ENCODE measurements at regions not wholly inside any gene's neighbourhood (a gene's known extent, or its start where the extent isn't known, plus 50 kb on each side); places are given as distances from the start of the nearest gene placed in this dataset.
"Not testable (repeated sequence)": the region's sequence is repeated elsewhere in the genome, so short reads cannot be mapped to it uniquely, and the experiment has no call there.

GRCh38 chr16:8130197-8130596, 460.1 kb downstream of the TMEM114 start:
- 79% methylated on average over 4 of the region's 4 CpGs for WGBS (ENCODE audit: insufficient coverage)
- H3K27ac ChIP-seq (ENCODE audit: low read depth, low read length): no peak overlapping the region

GRCh38 chr16:8127070-8127469, 463.2 kb downstream of the TMEM114 start:
- Histone ChIP-seq H3K9me3 (ENCODE audit: control insufficient read depth, insufficient read depth, low read length) (no peaks in the 10 kb centered on the region), H3K4me1 (ENCODE audit: control insufficient read depth, insufficient read depth, low read length) (no peaks in the 10 kb centered on the region), H3K36me3 (ENCODE audit: control insufficient read depth, insufficient read depth, low read length) (no peaks in the 10 kb centered on the region), H3K27me3 (ENCODE audit: control insufficient read depth, insufficient read depth, low read length) (no peaks in the 10 kb centered on the region), H3K4me3 (ENCODE audit: low read depth, low read length) (no peak overlapping the region), H3K27ac (ENCODE audit: low read depth, low read length) (no peak overlapping the region)
- WGBS (ENCODE audit: insufficient coverage): 73% methylated on average over 9 of the region's 11 CpGs
- peak in 1 of 6 donors; percentile 75 for DNase-seq (ENCODE audit: low read depth in 4 of 6, low spot score in 6 of 6)

More at GRCh38 chr16:8130197-8130596, 460.1 kb downstream of the TMEM114 start:
- Histone ChIP-seq H3K9me3 (ENCODE audit: control insufficient read depth, insufficient read depth, low read length) (no peaks in the 10 kb centered on the region), H3K4me3 (ENCODE audit: low read depth, low read length) (no peak overlapping the region), H3K27me3 (ENCODE audit: control insufficient read depth, insufficient read depth, low read length) (no peaks in the 10 kb centered on the region), H3K4me1 (ENCODE audit: control insufficient read depth, insufficient read depth, low read length) (no peaks in the 10 kb centered on the region), H3K36me3 (ENCODE audit: control insufficient read depth, insufficient read depth, low read length) (no peaks in the 10 kb centered on the region)
- DNase-seq (ENCODE audit: low read depth in 4 of 6, low spot score in 6 of 6): no peak

GRCh38 chr16:8126313-8126712, 464.0 kb downstream of the TMEM114 start:
- Histone ChIP-seq H3K4me1 (ENCODE audit: control insufficient read depth, insufficient read depth, low read length) (no peaks in the 10 kb centered on the region), H3K4me3 (ENCODE audit: low read depth, low read length) (no peak overlapping the region), H3K27ac (ENCODE audit: low read depth, low read length) (no peak overlapping the region), H3K27me3 (ENCODE audit: control insufficient read depth, insufficient read depth, low read length) (no peaks in the 10 kb centered on the region), H3K36me3 (ENCODE audit: control insufficient read depth, insufficient read depth, low read length) (no peaks in the 10 kb centered on the region), H3K9me3 (ENCODE audit: control insufficient read depth, insufficient read depth, low read length) (no peaks in the 10 kb centered on the region)
- WGBS (ENCODE audit: insufficient coverage): 94% methylated on average over 3 of the region's 3 CpGs
- no peak for DNase-seq (ENCODE audit: low read depth in 4 of 6, low spot score in 6 of 6)

- WGBS (ENCODE audit: insufficient coverage): no CpG with 5 or more reads among the region's 4 CpGs
- Histone ChIP-seq H3K9me3 (ENCODE audit: control insufficient read depth, insufficient read depth, low read length) (no peaks in the 10 kb centered on the region), H3K36me3 (ENCODE audit: control insufficient read depth, insufficient read depth, low read length) (no peaks in the 10 kb centered on the region), H3K4me1 (ENCODE audit: control insufficient read depth, insufficient read depth, low read length) (no peaks in the 10 kb centered on the region), H3K4me3 (ENCODE audit: low read depth, low read length) (no peak overlapping the region), H3K27ac (ENCODE audit: low read depth, low read length) (no peak overlapping the region), H3K27me3 (ENCODE audit: control insufficient read depth, insufficient read depth, low read length) (no peaks in the 10 kb centered on the region)
- no peak for DNase-seq (ENCODE audit: low read depth in 4 of 6, low spot score in 6 of 6)
Observed at GRCh38 chr16:8120001-8120400, 470.3 kb downstream of the TMEM114 start.

GRCh38 chr16:8115814-8116213, 474.5 kb downstream of the TMEM114 start:
- Histone ChIP-seq H3K4me3 (ENCODE audit: low read depth, low read length) (no peak overlapping the region), H3K27ac (ENCODE audit: low read depth, low read length) (no peak overlapping the region), H3K27me3 (ENCODE audit: control insufficient read depth, insufficient read depth, low read length) (no peaks in the 10 kb centered on the region), H3K4me1 (ENCODE audit: control insufficient read depth, insufficient read depth, low read length) (no peaks in the 10 kb centered on the region), H3K9me3 (ENCODE audit: control insufficient read depth, insufficient read depth, low read length) (no peaks in the 10 kb centered on the region), H3K36me3 (ENCODE audit: control insufficient read depth, insufficient read depth, low read length) (no peaks in the 10 kb centered on the region)
- no peak for DNase-seq (ENCODE audit: low read depth in 4 of 6, low spot score in 6 of 6)
- WGBS (ENCODE audit: insufficient coverage): 0% methylated on average over 1 of the region's 2 CpGs

- H3K9me3 ChIP-seq (ENCODE audit: control insufficient read depth, insufficient read depth, low read length); H3K36me3 ChIP-seq (ENCODE audit: control insufficient read depth, insufficient read depth, low read length): not testable (repeated sequence)
- 94% methylated on average over 24 of the region's 32 CpGs for WGBS (ENCODE audit: insufficient coverage)
Observed at GRCh38 chr16:8114941-8115340, 475.4 kb downstream of the TMEM114 start.

GRCh38 chr16:8113843-8114242, 476.5 kb downstream of the TMEM114 start:
- no peaks in the 10 kb centered on the region for H3K4me1 ChIP-seq (ENCODE audit: control insufficient read depth, insufficient read depth, low read length)
- no peak overlapping the region for H3K27ac ChIP-seq (ENCODE audit: low read depth, low read length)
- no peak for DNase-seq (ENCODE audit: low read depth in 4 of 6, low spot score in 6 of 6)
- no peaks in the 10 kb centered on the region for H3K9me3 ChIP-seq (ENCODE audit: control insufficient read depth, insufficient read depth, low read length)
- no CpG with 5 or more reads among the region's 3 CpGs for WGBS (ENCODE audit: insufficient coverage)
- no peaks in the 10 kb centered on the region for H3K36me3 ChIP-seq (ENCODE audit: control insufficient read depth, insufficient read depth, low read length)
- H3K27me3 ChIP-seq (ENCODE audit: control insufficient read depth, insufficient read depth, low read length): no peaks in the 10 kb centered on the region
- H3K4me3 ChIP-seq (ENCODE audit: low read depth, low read length): no peak overlapping the region

More at GRCh38 chr16:8114941-8115340, 475.4 kb downstream of the TMEM114 start:
- not testable (repeated sequence) for H3K27ac ChIP-seq (ENCODE audit: low read depth, low read length); H3K4me1 ChIP-seq (ENCODE audit: control insufficient read depth, insufficient read depth, low read length); H3K27me3 ChIP-seq (ENCODE audit: control insufficient read depth, insufficient read depth, low read length); H3K4me3 ChIP-seq (ENCODE audit: low read depth, low read length); DNase-seq (ENCODE audit: low read depth in 4 of 6, low spot score in 6 of 6)

- WGBS (ENCODE audit: insufficient coverage): 77% methylated on average over 5 of the region's 6 CpGs
- Histone ChIP-seq H3K9me3 (ENCODE audit: control insufficient read depth, insufficient read depth, low read length) (no peaks in the 10 kb centered on the region), H3K27me3 (ENCODE audit: control insufficient read depth, insufficient read depth, low read length) (no peaks in the 10 kb centered on the region), H3K4me1 (ENCODE audit: control insufficient read depth, insufficient read depth, low read length) (no peaks in the 10 kb centered on the region), H3K36me3 (ENCODE audit: control insufficient read depth, insufficient read depth, low read length) (no peaks in the 10 kb centered on the region), H3K4me3 (ENCODE audit: low read depth, low read length) (no peak overlapping the region), H3K27ac (ENCODE audit: low read depth, low read length) (no peak overlapping the region)
- DNase-seq (ENCODE audit: low read depth in 4 of 6, low spot score in 6 of 6): no peak
Observed at GRCh38 chr16:8110572-8111514, 479.5 kb downstream of the TMEM114 start.

GRCh38 chr16:8109510-8110369, 480.6 kb downstream of the TMEM114 start:
- 89% methylated on average over 10 of the region's 18 CpGs for WGBS (ENCODE audit: insufficient coverage)
- Histone ChIP-seq H3K27me3 (ENCODE audit: control insufficient read depth, insufficient read depth, low read length) (no peaks in the 10 kb centered on the region), H3K4me1 (ENCODE audit: control insufficient read depth, insufficient read depth, low read length) (no peaks in the 10 kb centered on the region), H3K9me3 (ENCODE audit: control insufficient read depth, insufficient read depth, low read length) (no peaks in the 10 kb centered on the region), H3K4me3 (ENCODE audit: low read depth, low read length) (no peak overlapping the region), H3K27ac (ENCODE audit: low read depth, low read length) (no peak overlapping the region), H3K36me3 (ENCODE audit: control insufficient read depth, insufficient read depth, low read length) (no peaks in the 10 kb centered on the region)
- peak in 1 of 6 donors; percentile 18 for DNase-seq (ENCODE audit: low read depth in 4 of 6, low spot score in 6 of 6)

All from spinal cord (tissue), 9 donors.